ENCODE measurements at regions not wholly inside any gene's neighbourhood (a gene's known extent, or its start where the extent isn't known, plus 50 kb on each side); places are given as distances from the start of the nearest gene placed in this dataset.
A peak's percentile ranks its signal among the peaks of the same experiment; 100 is the strongest.

DNA sequence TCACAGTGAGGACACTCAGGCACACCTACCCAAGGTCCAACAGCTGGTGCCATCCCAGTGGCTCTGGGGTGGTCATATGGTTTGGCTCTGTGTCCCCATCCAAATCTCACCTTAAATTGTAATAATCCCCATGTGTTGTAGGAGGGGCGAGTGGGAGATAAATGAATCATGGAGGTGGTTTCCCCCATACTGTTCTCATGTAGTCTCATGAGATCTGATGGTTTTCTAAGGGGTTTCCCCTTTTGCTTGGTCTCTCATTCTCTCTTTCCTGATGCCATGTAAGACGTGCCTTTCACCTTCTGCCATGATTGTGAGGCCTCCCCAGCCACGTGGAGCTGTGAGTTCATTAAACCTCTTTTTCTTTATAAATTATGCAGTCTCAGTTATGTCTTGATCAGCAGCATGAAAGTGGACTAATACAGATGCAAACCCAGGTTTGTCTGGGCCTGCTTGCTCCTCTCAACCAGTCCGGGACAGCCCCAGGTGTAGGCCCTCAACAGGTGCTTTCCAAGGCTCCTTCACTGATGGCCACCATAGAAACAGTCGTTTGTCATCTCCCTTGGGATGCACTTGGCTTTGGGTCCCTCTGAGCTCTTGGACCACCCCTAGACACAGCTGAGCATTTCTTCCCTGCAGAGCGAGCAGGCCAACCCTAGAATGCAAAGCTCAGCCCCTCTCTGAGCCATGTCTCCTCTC lies 101.3 kb upstream of the CTBP2 start:
- peaks cover 41% of the 10 kb centered on the region for H3K4me1 Mint-ChIP-seq

DNA sequence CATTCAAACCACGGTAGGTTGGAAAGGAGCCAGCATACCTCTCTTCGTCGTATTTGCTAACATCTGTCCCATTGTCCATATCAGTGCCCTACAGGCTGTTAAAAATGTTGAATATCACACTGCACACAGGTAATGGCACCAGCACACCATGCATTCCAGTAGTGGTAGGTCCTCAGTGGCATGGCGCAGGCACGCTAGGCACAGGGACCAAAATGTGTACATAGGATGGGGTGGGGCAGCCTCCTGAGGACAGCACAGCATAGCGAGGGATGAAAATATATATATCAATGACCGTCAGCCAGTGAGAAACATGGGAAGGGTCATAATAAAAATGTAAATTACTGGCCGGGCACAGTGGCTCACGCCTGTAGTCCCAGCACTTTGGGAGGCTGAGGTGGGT lies 99.9 kb upstream of the CTBP2 start:
- Mint-ChIP-seq H3K4me1 (peaks cover 40% of the 10 kb centered on the region), H3K4me3 (no peak overlapping the region), H3K27me3 (ENCODE audit: low read depth) (peaks cover 1% of the 10 kb centered on the region), H3K27ac (no peak overlapping the region), H3K36me3 (no peaks in the 10 kb centered on the region), H3K9me3 (no peaks in the 10 kb centered on the region)
- no peak for DNase-seq (ENCODE audit: low spot score in 2 of 2, unreplicated experiment in 2 of 2)
- TF ChIP-seq CTCF (IDR thresholded peaks at IDR 0.05; ENCODE audit: unreplicated experiment): no peak

More for the DNA sequence above, 101.3 kb upstream of the CTBP2 start:
- Mint-ChIP-seq H3K9me3 (no peaks in the 10 kb centered on the region), H3K27ac (no peak overlapping the region), H3K4me3 (no peak overlapping the region), H3K36me3 (no peaks in the 10 kb centered on the region), H3K27me3 (ENCODE audit: low read depth) (peaks cover 2% of the 10 kb centered on the region)
- TF ChIP-seq CTCF (IDR thresholded peaks at IDR 0.05; ENCODE audit: unreplicated experiment): no peak
- DNase-seq (ENCODE audit: low spot score in 2 of 2, unreplicated experiment in 2 of 2): no peak

- Mint-ChIP-seq H3K27me3 (ENCODE audit: low read depth) (no peaks in the 10 kb centered on the region), H3K4me1 (peaks cover 39% of the 10 kb centered on the region), H3K4me3 (no peak overlapping the region), H3K9me3 (no peaks in the 10 kb centered on the region), H3K27ac (no peak overlapping the region), H3K36me3 (no peaks in the 10 kb centered on the region)
- DNase-seq (ENCODE audit: low spot score in 2 of 2, unreplicated experiment in 2 of 2): no peak
- TF ChIP-seq CTCF (IDR thresholded peaks at IDR 0.05; ENCODE audit: unreplicated experiment): no peak
Observed at GRCh38 chr10:125259651-125260050, 99.3 kb upstream of the CTBP2 start.

GRCh38 chr10:125258676-125259075 lies 98.3 kb upstream of the CTBP2 start:
- no peaks in the 10 kb centered on the region for H3K36me3 Mint-ChIP-seq
- no peaks in the 10 kb centered on the region for H3K27me3 Mint-ChIP-seq (ENCODE audit: low read depth)

DNA sequence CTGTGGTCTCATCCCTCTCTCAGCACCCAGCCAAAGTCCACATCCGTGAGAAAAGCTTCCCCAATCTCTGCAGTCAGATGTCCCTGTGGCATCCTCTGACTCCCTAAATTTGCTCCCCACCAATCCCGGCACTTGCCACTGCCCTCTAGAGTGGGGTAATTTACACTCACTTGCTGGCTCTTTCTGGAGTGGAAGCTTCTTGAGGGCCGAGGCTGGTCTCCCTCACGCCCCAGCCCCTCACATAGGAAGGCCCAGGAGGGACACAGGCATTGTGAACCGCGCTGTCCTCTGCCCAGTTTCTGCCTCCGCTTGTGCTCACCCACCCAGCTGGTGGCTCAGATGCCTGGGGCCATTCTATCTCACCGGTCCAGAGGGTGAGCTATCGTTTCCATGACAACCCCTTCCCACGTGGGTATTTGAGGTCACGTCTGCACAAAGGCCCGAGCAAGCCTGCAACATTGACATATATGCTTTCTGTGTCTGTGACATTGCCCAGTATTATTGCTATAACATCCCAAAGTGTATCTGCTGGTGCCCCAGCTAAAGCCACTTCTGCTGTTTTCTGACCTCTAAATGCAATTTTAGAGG lies 97.3 kb upstream of the CTBP2 start:
- no peak for TF ChIP-seq CTCF (IDR thresholded peaks at IDR 0.05; ENCODE audit: unreplicated experiment)
- Mint-ChIP-seq H3K27ac (no peak overlapping the region), H3K36me3 (no peaks in the 10 kb centered on the region), H3K27me3 (ENCODE audit: low read depth) (no peaks in the 10 kb centered on the region), H3K9me3 (no peaks in the 10 kb centered on the region), H3K4me3 (no peak overlapping the region), H3K4me1 (peaks cover 28% of the 10 kb centered on the region)
- no peak for DNase-seq (ENCODE audit: low spot score in 2 of 2, unreplicated experiment in 2 of 2)

More at GRCh38 chr10:125258676-125259075, 98.3 kb upstream of the CTBP2 start:
- Mint-ChIP-seq H3K27ac (peak overlapping the region; percentile 65), H3K4me3 (no peak overlapping the region), H3K9me3 (no peaks in the 10 kb centered on the region), H3K4me1 (peaks cover 39% of the 10 kb centered on the region)
- TF ChIP-seq CTCF (IDR thresholded peaks at IDR 0.05; ENCODE audit: unreplicated experiment): no peak
- DNase-seq (ENCODE audit: low spot score in 2 of 2, unreplicated experiment in 2 of 2): no peak

All from mesothelial cell of epicardium (in vitro differentiated cells).